HG03196 (cell line): ENCODE measurements at regions not wholly inside any gene's neighbourhood (a gene's known extent, or its start where the extent isn't known, plus 50 kb on each side); places are given as distances from the start of the nearest gene placed in this dataset.
"Not testable (repeated sequence)": the region's sequence is repeated elsewhere in the genome, so short reads cannot be mapped to it uniquely, and the experiment has no call there.

ENCODE experiments used
- ATAC-seq: cut with Tn5 transposase; IDR thresholded peaks from one replicate; pipeline ENCODE4 v1.9.1; 2021; ENCODE audit not compliant: unreplicated experiment

- no peak for ATAC-seq
Measured at GRCh38 chr12:90618586-90618985, 336.4 kb downstream of the CCER1 start.

- no peak for ATAC-seq
Measured at GRCh38 chr12:90611891-90612290, 343.1 kb downstream of the CCER1 start.

GRCh38 chr12:90611048-90611447 is 343.9 kb downstream of the CCER1 start:
- ATAC-seq, result no peak

GRCh38 chr12:90593596-90594295 is 361.2 kb downstream of the CCER1 start:
- ATAC-seq, result no peak

GRCh38 chr12:90589956-90590355 is 365.0 kb downstream of the CCER1 start:
- ATAC-seq, result no peak

- no peak for ATAC-seq
Measured at GRCh38 chr12:90585640-90586304, 369.2 kb downstream of the CCER1 start.

GRCh38 chr12:90576707-90577106 is 378.3 kb downstream of the CCER1 start:
- ATAC-seq, result no peak

GRCh38 chr12:90575995-90576394 is 379.0 kb downstream of the CCER1 start:
- no peak for ATAC-seq

GRCh38 chr12:90574676-90575075 is 380.3 kb downstream of the CCER1 start:
- ATAC-seq, result no peak

GRCh38 chr12:90572778-90573177 is 382.2 kb downstream of the CCER1 start:
- ATAC-seq, result no peak

GRCh38 chr12:90569685-90570084 is 385.3 kb downstream of the CCER1 start:
- ATAC-seq, result no peak

GRCh38 chr12:90562671-90563070 is 392.3 kb downstream of the CCER1 start:
- ATAC-seq, result no peak

- no peak for ATAC-seq
Measured at GRCh38 chr12:90548595-90548994, 406.4 kb downstream of the CCER1 start.

- no peak for ATAC-seq
Measured at GRCh38 chr12:90546511-90546910, 408.5 kb downstream of the CCER1 start.

GRCh38 chr12:90543841-90544240 is 411.1 kb downstream of the CCER1 start:
- no peak for ATAC-seq

GRCh38 chr12:90543374-90543773 is 411.6 kb downstream of the CCER1 start:
- no peak for ATAC-seq

- not testable (repeated sequence) for ATAC-seq
Measured at GRCh38 chr12:90542852-90543251, 412.1 kb downstream of the CCER1 start.

- not testable (repeated sequence) for ATAC-seq
Measured at GRCh38 chr12:90533828-90534227, 421.1 kb downstream of the CCER1 start.

- ATAC-seq, result no peak
Measured at GRCh38 chr12:90520002-90520734, 434.8 kb downstream of the CCER1 start.

GRCh38 chr12:90519285-90519684 is 435.7 kb downstream of the CCER1 start:
- ATAC-seq, result no peak

- ATAC-seq, result peak; percentile 97
Measured at GRCh38 chr12:90515199-90516175, 439.5 kb downstream of the CCER1 start.
